ENCODE measurements at regions not wholly inside any gene's neighbourhood (a gene's known extent, or its start where the extent isn't known, plus 50 kb on each side); places are given as distances from the start of the nearest gene placed in this dataset.

DNA sequence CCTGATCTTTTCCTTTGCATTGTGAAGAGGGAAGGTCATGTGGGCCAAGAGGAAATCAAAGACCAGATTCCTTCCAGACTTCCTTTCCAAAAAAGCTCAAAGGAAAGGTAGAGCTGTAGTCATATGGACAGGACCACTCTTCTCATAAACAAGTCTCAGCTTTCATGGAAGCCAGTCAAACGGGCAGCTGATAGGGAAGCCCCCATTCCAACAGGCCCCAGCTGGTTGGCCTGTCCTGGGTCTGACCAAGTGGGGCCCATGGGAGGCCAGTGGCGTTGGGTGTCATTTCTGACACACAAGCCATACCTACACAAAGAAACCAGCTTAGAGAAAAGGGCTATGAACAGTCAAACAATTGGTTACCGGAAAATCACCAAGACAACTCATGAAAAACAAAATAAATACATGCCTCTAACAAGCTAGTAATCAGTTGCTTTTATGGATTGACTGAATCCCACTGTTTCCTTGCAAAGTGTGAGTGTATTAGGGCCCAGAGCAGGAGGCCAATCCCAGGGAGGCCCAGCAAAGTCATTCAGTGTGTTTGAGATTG lies 149.6 kb upstream of the MAMLD1 start:
- TF ChIP-seq FOXM1 (IDR thresholded peaks at IDR 0.05; ENCODE audit: borderline replicate concordance, low read depth): no peak
- no peak for TF ChIP-seq TEAD4 (IDR thresholded peaks at IDR 0.05)
- TF ChIP-seq EGR1 (IDR thresholded peaks at IDR 0.05): no peak
- no peak for TF ChIP-seq EP300 (IDR thresholded peaks at IDR 0.05; ENCODE audit: borderline replicate concordance)
- no peak for TF ChIP-seq TCF12 (IDR thresholded peaks at IDR 0.05; ENCODE audit: low read depth)
- no peak for TF ChIP-seq CREB1 (IDR thresholded peaks at IDR 0.05; ENCODE audit: low read depth)
- no peak for TF ChIP-seq CEBPB (IDR thresholded peaks at IDR 0.05)
- TF ChIP-seq ZBTB7A (IDR thresholded peaks at IDR 0.05; ENCODE audit: low read depth): no peak
- TF ChIP-seq NFIC (IDR thresholded peaks at IDR 0.05): no peak
- TF ChIP-seq, protein P1, sequence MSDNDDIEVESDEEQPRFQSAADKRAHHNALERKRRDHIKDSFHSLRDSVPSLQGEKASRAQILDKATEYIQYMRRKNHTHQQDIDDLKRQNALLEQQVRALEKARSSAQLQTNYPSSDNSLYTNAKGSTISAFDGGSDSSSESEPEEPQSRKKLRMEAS (IDR thresholded peaks at IDR 0.05): no peak
- no peak for TF ChIP-seq REST (IDR thresholded peaks at IDR 0.05; ENCODE audit: low read depth)
- TF ChIP-seq YY1 (IDR thresholded peaks at IDR 0.05; ENCODE audit: low read depth): no peak
- no peak for TF ChIP-seq TAF1 (IDR thresholded peaks at IDR 0.05; ENCODE audit: low read depth)
- TF ChIP-seq RAD21 (IDR thresholded peaks at IDR 0.05; ENCODE audit: low read depth): no peak
- TF ChIP-seq, protein P2, sequence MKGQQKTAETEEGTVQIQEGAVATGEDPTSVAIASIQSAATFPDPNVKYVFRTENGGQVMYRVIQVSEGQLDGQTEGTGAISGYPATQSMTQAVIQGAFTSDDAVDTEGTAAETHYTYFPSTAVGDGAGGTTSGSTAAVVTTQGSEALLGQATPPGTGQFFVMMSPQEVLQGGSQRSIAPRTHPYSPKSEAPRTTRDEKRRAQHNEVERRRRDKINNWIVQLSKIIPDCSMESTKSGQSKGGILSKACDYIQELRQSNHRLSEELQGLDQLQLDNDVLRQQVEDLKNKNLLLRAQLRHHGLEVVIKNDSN (IDR thresholded peaks at IDR 0.05): no peak

GRCh38 chrX:150216716-150217115 lies 146.4 kb upstream of the MAMLD1 start:
- TF ChIP-seq TCF12 (IDR thresholded peaks at IDR 0.05; ENCODE audit: low read depth) (no peak), EP300 (IDR thresholded peaks at IDR 0.05; ENCODE audit: borderline replicate concordance) (no peak)
- TF ChIP-seq, protein P2 (IDR thresholded peaks at IDR 0.05): no peak

GRCh38 chrX:150217609-150218008 lies 145.5 kb upstream of the MAMLD1 start:
- TF ChIP-seq REST (IDR thresholded peaks at IDR 0.05; ENCODE audit: low read depth) (no peak), FOXM1 (IDR thresholded peaks at IDR 0.05; ENCODE audit: borderline replicate concordance, low read depth) (no peak), CREB1 (IDR thresholded peaks at IDR 0.05; ENCODE audit: low read depth) (no peak), TCF12 (IDR thresholded peaks at IDR 0.05; ENCODE audit: low read depth) (no peak), EGR1 (IDR thresholded peaks at IDR 0.05) (no peak), RAD21 (IDR thresholded peaks at IDR 0.05; ENCODE audit: low read depth) (no peak), ZBTB7A (IDR thresholded peaks at IDR 0.05; ENCODE audit: low read depth) (no peak), TAF1 (IDR thresholded peaks at IDR 0.05; ENCODE audit: low read depth) (no peak), NFIC (IDR thresholded peaks at IDR 0.05) (no peak), EP300 (IDR thresholded peaks at IDR 0.05; ENCODE audit: borderline replicate concordance) (no peak)
- TF ChIP-seq, protein P1 (IDR thresholded peaks at IDR 0.05): no peak

GRCh38 chrX:150219374-150220185 lies 143.5 kb upstream of the MAMLD1 start:
- TF ChIP-seq EP300 (IDR thresholded peaks at IDR 0.05; ENCODE audit: borderline replicate concordance) (no peak), ZBTB7A (IDR thresholded peaks at IDR 0.05; ENCODE audit: low read depth) (no peak)

DNA sequence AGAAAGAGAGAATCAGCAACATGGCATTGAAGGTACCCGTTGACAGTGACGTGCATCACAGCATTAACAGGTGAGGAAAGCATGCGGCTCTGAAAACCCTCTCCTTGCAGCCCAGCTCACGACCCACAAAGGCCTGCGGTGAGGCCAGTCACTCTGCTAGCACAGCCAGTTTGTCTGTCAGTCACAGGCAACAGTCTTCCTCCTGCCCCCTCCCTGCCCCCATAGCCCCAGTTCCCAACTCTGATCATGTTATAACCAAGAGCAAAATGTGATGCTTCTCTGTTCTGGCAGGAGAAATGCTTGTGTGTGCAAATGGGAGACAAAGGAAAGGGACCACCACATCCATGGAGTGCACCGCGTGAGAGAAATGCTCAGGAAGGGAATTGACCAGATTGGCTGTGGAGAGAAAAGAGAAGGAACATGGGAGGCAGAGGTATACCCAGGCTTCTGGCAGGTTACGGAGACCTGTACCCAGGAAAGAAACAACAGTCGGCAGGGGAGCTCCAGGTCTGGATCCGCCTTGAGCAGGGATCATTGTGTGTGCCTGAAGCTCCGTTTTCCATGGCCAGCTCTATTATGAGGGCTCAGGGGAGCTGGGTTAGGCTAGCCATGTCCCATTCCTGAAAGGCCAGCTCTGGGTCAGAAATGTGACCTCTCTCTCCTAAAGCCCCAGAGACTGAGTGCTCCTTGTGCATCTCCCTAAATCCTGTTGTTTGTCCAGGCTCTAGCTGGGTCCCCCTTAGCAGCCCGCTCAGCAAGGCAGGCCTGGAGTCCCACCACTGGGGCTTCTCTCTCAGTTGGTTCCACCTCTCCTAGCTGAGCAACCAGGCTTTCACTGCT lies 139.7 kb upstream of the MAMLD1 start:
- TF ChIP-seq FOXM1 (IDR thresholded peaks at IDR 0.05; ENCODE audit: borderline replicate concordance, low read depth) (no peak), NFIC (IDR thresholded peaks at IDR 0.05) (no peak), ZBTB7A (IDR thresholded peaks at IDR 0.05; ENCODE audit: low read depth) (no peak), CEBPB (IDR thresholded peaks at IDR 0.05) (no peak), TCF12 (IDR thresholded peaks at IDR 0.05; ENCODE audit: low read depth) (no peak), CREB1 (IDR thresholded peaks at IDR 0.05; ENCODE audit: low read depth) (no peak), REST (IDR thresholded peaks at IDR 0.05; ENCODE audit: low read depth) (no peak), EP300 (IDR thresholded peaks at IDR 0.05; ENCODE audit: borderline replicate concordance) (no peak), EGR1 (IDR thresholded peaks at IDR 0.05) (no peak), TAF1 (IDR thresholded peaks at IDR 0.05; ENCODE audit: low read depth) (no peak)
- TF ChIP-seq, protein P1 (IDR thresholded peaks at IDR 0.05): no peak

Data from Ishikawa (cell line).